T-cell (primary cell): ENCODE measurements at regions not wholly inside any gene's neighbourhood (a gene's known extent, or its start where the extent isn't known, plus 50 kb on each side); places are given as distances from the start of the nearest gene placed in this dataset.

ENCODE experiments used
- ATAC-seq, 4 experiments: fragments of 200-7000 bp in 3 of 4; fragments of 150-1000 bp in 1 of 4; cut with Tn5 transposase; replicated peaks in 1 of 4; 1 replicate in 3 of 4; 2 replicates in 1 of 4; pipeline ENCODE4 v1.10.0; 2021; ENCODE audit warnings: moderate library complexity in 3 of 4, mild to moderate bottlenecking in 2 of 4, moderate number of reproducible peaks in 1 of 4
- CTCF ChIA-PET, 2 donors: fragments of 300-600 bp; sonication (Branson Sonifier 250); formaldehyde crosslinking; loops; one replicate each; lab custom pipeline; 2022; ENCODE audit warnings: antibody characterized with exemption in 2 of 2; lab: Charles Lee
- POLR2A ChIA-PET, 2 donors: fragments of 300-600 bp; sonication (Branson Sonifier 250); formaldehyde crosslinking; loops; one replicate each; lab custom pipeline; 2022; ENCODE audit warnings: antibody characterized with exemption in 2 of 2; lab: Charles Lee
- DNase-seq, 35 experiments: peaks; one replicate each; pipeline versions ENCODE4 v3.0.0 to v3.0.0-alpha.2; 2013 to 2023
- H3K27ac ChIP-seq: one replicate; pipeline ENCODE4 v1.5.1; 2013; ENCODE audit warnings: low read length
- H3K27me3 ChIP-seq, 2 experiments: replicated peaks in 1 of 2; 1 replicate in 1 of 2; 2 replicates in 1 of 2; pipeline versions ENCODE4 v1.6.1 to v1.7.0; 2013; ENCODE audit warnings: low read length in 1 of 2, mixed read lengths in 1 of 2; ENCODE audit not compliant: control insufficient read depth in 2 of 2, insufficient read depth in 2 of 2; ENCODE audit errors: extremely low read depth in 1 of 2
- H3K36me3 ChIP-seq, 2 donors: 1 replicate in 1 of 2; 2 replicates in 1 of 2; pipeline versions ENCODE4 v1.6.1 to v1.7.0; 2013; ENCODE audit warnings: low read length in 1 of 2; ENCODE audit not compliant: control insufficient read depth in 2 of 2, insufficient read depth in 1 of 2; ENCODE audit errors: extremely low read depth in 1 of 2
- H3K4me1 ChIP-seq, 2 experiments: 1 replicate in 1 of 2; 2 replicates in 1 of 2; pipeline versions ENCODE4 v1.6.1 to v1.7.0; 2013; ENCODE audit warnings: low read length in 2 of 2, mixed read lengths in 1 of 2; ENCODE audit not compliant: insufficient read depth in 2 of 2, control insufficient read depth in 1 of 2; ENCODE audit errors: extremely low read depth in 1 of 2
- H3K4me3 ChIP-seq, 2 donors: 1 replicate in 1 of 2; 2 replicates in 1 of 2; pipeline versions ENCODE4 v1.5.1 to v1.7.0; 2013; ENCODE audit warnings: mild to moderate bottlenecking in 2 of 2, low read length in 1 of 2, moderate library complexity in 1 of 2; ENCODE audit not compliant: control insufficient read depth in 1 of 2; ENCODE audit errors: extremely low read depth in 1 of 2
- H3K9me3 ChIP-seq: 2 replicates; pipeline ENCODE4 v1.7.0; 2013
- H3K27ac Mint-ChIP-seq, 2 donors: one replicate each; pipeline ENCODE4 v1.8.0; 2020 to 2021; ENCODE audit warnings: mild to moderate bottlenecking in 2 of 2, mixed read lengths in 2 of 2
- H3K27me3 Mint-ChIP-seq, 2 donors: one replicate each; pipeline ENCODE4 v1.8.0; 2021 to 2022; ENCODE audit warnings: mixed read lengths in 2 of 2
- H3K36me3 Mint-ChIP-seq: one replicate; pipeline ENCODE4 v1.8.0; 2021; ENCODE audit warnings: mixed read lengths
- H3K4me1 Mint-ChIP-seq, 3 donors: one replicate each; pipeline ENCODE4 v1.8.0; 2020 to 2022; ENCODE audit warnings: mixed read lengths in 3 of 3, mild to moderate bottlenecking in 1 of 3
- H3K4me3 Mint-ChIP-seq, 3 donors: one replicate each; pipeline ENCODE4 v1.8.0; 2020 to 2022; ENCODE audit warnings: mild to moderate bottlenecking in 3 of 3, mixed read lengths in 3 of 3, moderate library complexity in 3 of 3
- H3K9me3 Mint-ChIP-seq, 3 donors: one replicate each; pipeline ENCODE4 v1.8.0; 2020 to 2022; ENCODE audit warnings: mixed read lengths in 3 of 3
- WGBS: methylation state at CpG from one replicate; pipeline ENCODE4 v1.1.5; 2013; ENCODE audit warnings: missing lambda C conversion rate; ENCODE audit not compliant: insufficient coverage; 5-methylcytosine and 5-hydroxymethylcytosine counted together

GRCh38 chr1:239322369-239322768 lies 64.0 kb upstream of the CHRM3 start:
- Histone ChIP-seq H3K27me3 (no peaks in the 10 kb centered on the region), H3K27ac (no peak overlapping the region), H3K9me3 (no peaks in the 10 kb centered on the region), H3K4me1 (no peaks in the 10 kb centered on the region), H3K36me3 (no peaks in the 10 kb centered on the region), H3K4me3 (no peak overlapping the region)
- H3K27ac Mint-ChIP-seq = no peak overlapping the region
- 90% methylated on average over 3 of the region's 4 CpGs for WGBS
- ChIA-PET POLR2A (interaction anchor here in 1 of 2 donors (0.6 kb wide), 1 partner anchor 37 kb away, joined by 3 read pairs; no protein-coding TSS in a partner anchor), CTCF (no interaction called here)
- no peak overlapping the region for H3K4me3 Mint-ChIP-seq
- no peaks in the 10 kb centered on the region for H3K36me3 Mint-ChIP-seq
- peaks cover 0 to 6% of the 10 kb centered on the region in 2 donors for H3K27me3 Mint-ChIP-seq
- H3K9me3 Mint-ChIP-seq = no peaks in the 10 kb centered on the region
- ATAC-seq (no peak), DNase-seq (no peak)
- H3K4me1 Mint-ChIP-seq = no peaks in the 10 kb centered on the region

GRCh38 chr1:239321877-239322276 lies 64.5 kb upstream of the CHRM3 start:
- CTCF ChIA-PET = no interaction called here

GRCh38 chr1:239317948-239318347 lies 68.4 kb upstream of the CHRM3 start:
- no peaks in the 10 kb centered on the region for H3K4me1 Mint-ChIP-seq

More at GRCh38 chr1:239321877-239322276, 64.5 kb upstream of the CHRM3 start:
- no peaks in the 10 kb centered on the region for H3K9me3 Mint-ChIP-seq
- WGBS = no CpG with 5 or more reads among the region's 1 CpG
- H3K4me3 Mint-ChIP-seq = no peak overlapping the region
- POLR2A ChIA-PET = interaction anchor here in 1 of 2 donors (0.6 kb wide), 1 partner anchor 36 kb away, joined by 3 read pairs; no protein-coding TSS in a partner anchor
- DNase-seq (no peak), ATAC-seq (no peak)
- no peak overlapping the region for H3K27ac Mint-ChIP-seq
- H3K27me3 Mint-ChIP-seq = peaks cover 0 to 6% of the 10 kb centered on the region in 2 donors
- Histone ChIP-seq H3K9me3 (no peaks in the 10 kb centered on the region), H3K4me1 (no peaks in the 10 kb centered on the region), H3K27me3 (no peaks in the 10 kb centered on the region), H3K4me3 (no peak overlapping the region), H3K36me3 (no peaks in the 10 kb centered on the region), H3K27ac (no peak overlapping the region)
- H3K36me3 Mint-ChIP-seq = no peaks in the 10 kb centered on the region
- no peaks in the 10 kb centered on the region for H3K4me1 Mint-ChIP-seq

GRCh38 chr1:239315631-239316217 lies 70.6 kb upstream of the CHRM3 start:
- no CpG with 5 or more reads among the region's 3 CpGs for WGBS
- no peaks in the 10 kb centered on the region for H3K9me3 Mint-ChIP-seq
- Histone ChIP-seq H3K36me3 (no peaks in the 10 kb centered on the region), H3K4me3 (no peak overlapping the region), H3K9me3 (no peaks in the 10 kb centered on the region), H3K27me3 (no peaks in the 10 kb centered on the region), H3K4me1 (no peaks in the 10 kb centered on the region), H3K27ac (no peak overlapping the region)
- H3K4me1 Mint-ChIP-seq = no peaks in the 10 kb centered on the region
- ATAC-seq = no peak
- ChIA-PET POLR2A (no interaction called here), CTCF (interaction anchor here in 1 of 2 donors (0.6 kb wide), 1 partner anchor 632 kb away, joined by 3 read pairs; no protein-coding TSS in a partner anchor)
- no peak overlapping the region for H3K27ac Mint-ChIP-seq
- H3K27me3 Mint-ChIP-seq = peaks cover 0 to 7% of the 10 kb centered on the region in 2 donors
- H3K4me3 Mint-ChIP-seq = no peak overlapping the region
- no peaks in the 10 kb centered on the region for H3K36me3 Mint-ChIP-seq
- DNase-seq = no peak

More at GRCh38 chr1:239317948-239318347, 68.4 kb upstream of the CHRM3 start:
- no peak overlapping the region for H3K4me3 Mint-ChIP-seq
- DNase-seq = no peak
- no peak overlapping the region for H3K27ac Mint-ChIP-seq
- CTCF ChIA-PET = no interaction called here
- Histone ChIP-seq H3K4me1 (no peaks in the 10 kb centered on the region), H3K4me3 (no peak overlapping the region), H3K9me3 (no peaks in the 10 kb centered on the region), H3K27ac (no peak overlapping the region), H3K36me3 (no peaks in the 10 kb centered on the region), H3K27me3 (no peaks in the 10 kb centered on the region)
- no CpG with 5 or more reads among the region's 1 CpG for WGBS
- peaks cover 0 to 6% of the 10 kb centered on the region in 2 donors for H3K27me3 Mint-ChIP-seq
- no peaks in the 10 kb centered on the region for H3K36me3 Mint-ChIP-seq
- POLR2A ChIA-PET = no interaction called here
- no peaks in the 10 kb centered on the region for H3K9me3 Mint-ChIP-seq
- ATAC-seq = no peak

GRCh38 chr1:239311331-239311730 lies 75.0 kb upstream of the CHRM3 start:
- ChIA-PET CTCF (no interaction called here), POLR2A (no interaction called here)
- H3K36me3 ChIP-seq = no peaks in the 10 kb centered on the region
- no peaks in the 10 kb centered on the region for H3K9me3 Mint-ChIP-seq
- DNase-seq (no peak), ATAC-seq (no peak)
- H3K4me3 ChIP-seq = no peak overlapping the region
- H3K9me3 ChIP-seq = no peaks in the 10 kb centered on the region
- H3K4me1 Mint-ChIP-seq = no peaks in the 10 kb centered on the region
- no peak overlapping the region for H3K27ac Mint-ChIP-seq
- 100% methylated on average over 1 of the region's 5 CpGs for WGBS
- peaks cover 0 to 3% of the 10 kb centered on the region in 2 donors for H3K27me3 Mint-ChIP-seq
- H3K27me3 ChIP-seq = no peaks in the 10 kb centered on the region
- H3K4me3 Mint-ChIP-seq = no peak overlapping the region
- no peaks in the 10 kb centered on the region for H3K36me3 Mint-ChIP-seq
- no peaks in the 10 kb centered on the region for H3K4me1 ChIP-seq
- no peak overlapping the region for H3K27ac ChIP-seq

GRCh38 chr1:239308701-239309333 lies 77.6 kb upstream of the CHRM3 start:
- H3K9me3 ChIP-seq = no peaks in the 10 kb centered on the region
- Mint-ChIP-seq H3K4me3 (no peak overlapping the region), H3K27ac (no peak overlapping the region), H3K9me3 (no peaks in the 10 kb centered on the region), H3K27me3 (peaks cover 0 to 3% of the 10 kb centered on the region in 2 donors), H3K36me3 (no peaks in the 10 kb centered on the region), H3K4me1 (no peaks in the 10 kb centered on the region)
- DNase-seq (peak in 14 of 35 experiments; percentile 0 to 27 (median 3)), ATAC-seq (no peak)
- H3K4me3 ChIP-seq = no peak overlapping the region
- WGBS = 35% methylated on average over 5 of the region's 6 CpGs
- no peak overlapping the region for H3K27ac ChIP-seq
- CTCF ChIA-PET = interaction anchor here (0.6 kb wide), 2 partner anchors 14 to 72 kb away, joined by 3 to 5 read pairs; no protein-coding TSS in a partner anchor
- no peaks in the 10 kb centered on the region for H3K4me1 ChIP-seq
- H3K27me3 ChIP-seq = no peaks in the 10 kb centered on the region
- H3K36me3 ChIP-seq = no peaks in the 10 kb centered on the region
- POLR2A ChIA-PET = no interaction called here
